ENCODE measurements at regions not wholly inside any gene's neighbourhood (a gene's known extent, or its start where the extent isn't known, plus 50 kb on each side); places are given as distances from the start of the nearest gene placed in this dataset.

GRCh38 chrX:107576841-107577240, 51.5 kb upstream of the PRPS1 start:
- TF ChIP-seq POLR2AphosphoS5 (IDR thresholded peaks at IDR 0.05; ENCODE audit: low read depth) = no peak
- no peak for TF ChIP-seq CTCF (conservative IDR thresholded peaks at IDR 0.05; ENCODE audit: low read depth in 2 of 2)
